HG02798 (cell line): ENCODE measurements at regions not wholly inside any gene's neighbourhood (a gene's known extent, or its start where the extent isn't known, plus 50 kb on each side); places are given as distances from the start of the nearest gene placed in this dataset.

Experiments
- ATAC-seq: cut with Tn5 transposase; IDR thresholded peaks from one replicate; pipeline ENCODE4 v1.9.1; 2021; ENCODE audit warnings: mild to moderate bottlenecking; ENCODE audit not compliant: unreplicated experiment, poor library complexity

DNA sequence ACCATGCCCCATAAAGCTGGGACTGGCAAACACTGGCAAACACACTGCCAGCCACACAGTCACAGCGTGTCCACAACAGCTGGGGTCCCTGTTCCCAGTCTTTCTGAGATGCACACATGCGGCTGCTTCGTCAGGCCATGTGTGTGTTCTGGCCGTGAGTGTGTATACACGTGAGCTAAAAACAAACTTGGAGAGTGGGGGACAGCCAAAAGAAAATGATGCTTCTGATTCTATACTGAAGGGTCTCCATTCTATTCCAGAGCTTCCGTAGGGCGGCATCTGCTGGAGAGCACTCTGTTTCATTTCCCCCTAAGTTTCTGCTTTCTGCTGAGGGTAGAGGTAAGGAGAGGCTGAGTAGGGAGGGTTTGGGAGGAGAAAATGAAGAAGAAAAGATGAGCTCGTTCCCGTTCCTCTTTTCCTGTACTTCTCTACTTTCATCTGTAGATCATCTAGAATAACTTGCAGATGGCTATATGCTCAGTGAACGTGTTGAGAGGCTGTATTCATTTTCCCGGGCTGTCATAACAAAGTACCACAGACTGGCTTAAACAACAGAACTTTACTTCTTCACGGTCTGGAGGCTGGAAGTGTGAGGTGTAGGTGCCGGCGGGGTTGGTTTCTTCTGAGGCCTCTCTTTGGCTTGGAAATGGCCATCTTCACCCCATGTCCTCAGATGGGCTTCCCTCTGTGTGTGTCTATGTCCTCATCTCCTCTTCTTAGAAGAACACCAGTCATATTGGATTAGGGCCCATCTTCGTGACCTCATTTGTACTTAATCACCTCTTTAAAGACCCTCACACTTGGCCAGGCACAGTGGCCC, 151.6 kb downstream of the TOMM20 start:
- ATAC-seq: no peak

DNA sequence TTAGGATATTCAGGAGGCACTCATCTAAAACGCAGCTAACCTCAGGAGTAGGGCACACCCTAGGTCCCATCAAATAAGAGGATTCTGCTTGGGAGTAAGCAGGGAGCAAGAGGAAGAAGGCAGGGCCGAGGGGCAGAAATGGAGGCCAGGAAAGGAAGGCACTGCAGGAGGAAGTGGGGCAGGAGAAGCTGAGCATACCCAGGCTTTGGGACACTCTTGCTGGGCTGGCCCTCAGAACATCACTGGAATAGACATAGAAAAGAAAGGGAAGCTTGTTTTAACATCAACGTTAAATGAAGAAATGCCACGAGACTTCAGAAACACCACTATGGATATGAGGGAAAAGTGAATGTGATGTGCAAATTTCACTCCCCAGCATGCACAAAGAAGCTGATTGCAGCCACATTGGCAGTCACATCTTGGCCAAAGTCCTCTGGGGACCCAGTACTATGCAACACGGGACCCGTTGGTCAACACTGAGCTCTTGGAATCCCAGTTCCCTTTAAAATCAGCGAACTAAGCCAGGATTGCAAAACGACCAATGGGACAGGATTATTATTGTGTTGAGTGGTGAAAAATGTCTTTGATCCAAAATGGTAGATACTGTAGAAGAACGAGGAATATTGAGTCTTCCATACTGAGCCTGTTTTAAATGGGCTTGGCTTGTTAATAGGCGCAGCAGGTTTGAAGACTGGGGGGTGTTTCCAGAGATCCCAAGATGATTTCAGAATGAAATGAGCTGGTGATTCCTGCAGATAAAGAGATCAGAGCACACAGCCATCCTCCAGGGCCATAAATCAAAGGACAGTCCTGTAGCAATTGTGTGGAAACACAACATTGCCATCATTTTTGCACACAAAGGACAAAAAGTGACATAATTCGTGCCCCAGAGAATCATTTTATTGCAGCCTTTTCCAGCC, 152.4 kb downstream of the TOMM20 start:
- ATAC-seq: no peak

DNA sequence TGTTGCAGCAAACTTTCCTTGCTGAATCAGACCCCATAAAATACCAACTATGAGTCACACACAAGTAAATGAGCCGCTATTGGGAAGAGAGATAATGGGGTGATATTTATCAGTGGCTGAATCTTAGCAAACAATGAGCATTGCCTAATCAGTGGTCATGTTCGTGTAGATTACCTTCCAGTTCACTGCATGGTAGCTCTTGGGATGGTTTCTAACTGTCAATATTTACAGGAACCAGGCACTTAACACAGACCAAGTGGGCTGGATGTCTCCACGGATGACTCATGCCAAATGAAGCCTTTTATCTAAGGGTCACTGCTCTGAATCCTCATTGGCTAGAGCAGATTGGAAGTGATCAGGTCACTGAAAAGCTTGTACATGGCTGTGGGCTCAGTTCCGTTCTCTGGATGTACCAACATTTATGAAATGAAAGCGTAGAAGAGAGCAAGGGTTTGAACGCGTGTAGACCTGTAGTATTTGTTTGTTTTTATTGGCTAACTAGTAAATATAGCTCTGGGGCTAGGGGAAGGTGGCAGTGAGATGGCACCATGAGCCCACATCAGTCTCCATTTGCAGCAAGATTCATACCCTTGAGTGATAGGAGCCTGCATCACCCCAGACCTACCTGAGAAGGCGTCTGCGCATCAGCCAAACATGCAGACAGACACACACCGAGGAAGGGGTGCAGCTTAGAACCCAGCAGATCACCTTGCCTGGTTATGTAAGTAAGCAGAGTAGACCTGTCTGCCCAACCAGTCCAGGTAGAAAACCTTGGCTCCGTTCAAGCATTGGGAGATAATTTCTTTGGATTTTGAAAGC, 153.3 kb downstream of the TOMM20 start:
- ATAC-seq: no peak

DNA sequence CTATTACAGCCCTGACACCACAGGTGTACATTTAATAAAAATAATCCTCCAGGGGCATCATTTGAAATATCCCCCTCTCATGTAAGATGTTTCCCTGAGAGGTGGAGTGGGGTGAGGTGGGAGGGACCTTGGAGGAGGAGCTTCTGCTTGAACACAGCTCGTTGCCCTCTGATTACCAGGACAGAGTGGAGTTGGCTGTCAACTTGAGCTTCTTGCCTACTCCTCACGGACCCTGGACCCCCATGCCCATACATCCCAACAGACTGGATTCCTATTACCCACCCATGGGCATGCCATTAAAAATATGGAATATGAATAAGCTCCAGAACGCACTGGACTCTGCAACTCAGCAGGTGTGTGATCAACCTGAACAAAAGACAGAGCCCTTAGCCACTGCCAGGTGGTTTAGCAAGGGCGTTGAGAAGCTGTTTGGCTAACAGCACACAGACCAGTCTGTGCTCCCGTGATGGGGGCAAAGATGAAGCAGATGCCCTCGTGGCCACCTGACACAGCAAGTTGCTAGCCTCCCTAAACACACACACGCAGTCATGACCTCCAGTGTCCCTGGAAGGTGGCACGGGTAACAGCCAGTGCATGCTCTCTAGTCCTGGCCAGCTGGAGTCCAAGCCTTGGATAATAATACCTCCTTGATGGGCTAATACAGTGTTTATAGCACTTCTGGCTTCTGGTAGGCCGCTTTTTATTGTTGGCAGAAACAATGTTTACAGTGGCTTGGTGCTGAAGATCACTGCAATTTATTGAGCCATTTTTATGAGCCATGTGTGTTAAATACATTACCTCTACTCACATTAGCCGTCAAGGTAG, 155.0 kb downstream of the TOMM20 start:
- ATAC-seq: no peak

DNA sequence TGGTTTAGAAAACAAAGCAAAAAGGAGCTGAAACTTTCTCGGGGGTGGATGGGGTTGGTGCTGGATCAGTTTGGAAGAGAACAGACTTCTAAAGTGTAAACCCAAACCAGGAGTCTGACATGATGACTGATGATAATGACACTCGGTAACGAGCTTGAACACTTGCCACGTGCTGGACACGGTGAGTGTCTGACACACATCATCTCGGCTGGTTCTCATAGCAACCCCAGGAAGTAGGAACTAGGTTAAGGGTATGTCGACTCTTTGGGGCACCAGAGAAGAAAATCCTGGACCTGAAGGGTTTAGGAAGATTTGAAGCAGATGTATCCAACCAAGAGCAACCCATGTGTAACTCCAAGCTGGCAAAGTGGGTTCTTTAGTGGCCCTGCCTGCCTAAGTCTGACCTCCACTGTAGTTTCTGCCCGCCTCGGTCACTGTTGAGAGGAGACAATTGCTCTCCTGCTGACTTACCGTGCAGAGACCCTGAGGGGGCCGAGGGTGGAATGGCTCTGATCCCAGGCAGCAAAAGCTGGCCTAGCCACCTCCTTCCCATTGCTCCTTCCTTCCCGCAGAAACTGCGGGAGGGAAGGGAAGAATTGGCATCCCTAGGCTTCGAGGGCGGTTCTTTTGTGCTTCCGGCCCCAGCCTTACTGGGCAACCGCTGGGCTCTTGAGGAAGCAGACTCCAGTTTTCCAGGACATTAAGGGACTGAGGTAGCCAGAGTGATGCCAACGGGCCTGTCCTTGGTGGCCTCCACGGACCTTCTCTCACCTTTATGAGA, 156.0 kb downstream of the TOMM20 start:
- ATAC-seq: no peak

DNA sequence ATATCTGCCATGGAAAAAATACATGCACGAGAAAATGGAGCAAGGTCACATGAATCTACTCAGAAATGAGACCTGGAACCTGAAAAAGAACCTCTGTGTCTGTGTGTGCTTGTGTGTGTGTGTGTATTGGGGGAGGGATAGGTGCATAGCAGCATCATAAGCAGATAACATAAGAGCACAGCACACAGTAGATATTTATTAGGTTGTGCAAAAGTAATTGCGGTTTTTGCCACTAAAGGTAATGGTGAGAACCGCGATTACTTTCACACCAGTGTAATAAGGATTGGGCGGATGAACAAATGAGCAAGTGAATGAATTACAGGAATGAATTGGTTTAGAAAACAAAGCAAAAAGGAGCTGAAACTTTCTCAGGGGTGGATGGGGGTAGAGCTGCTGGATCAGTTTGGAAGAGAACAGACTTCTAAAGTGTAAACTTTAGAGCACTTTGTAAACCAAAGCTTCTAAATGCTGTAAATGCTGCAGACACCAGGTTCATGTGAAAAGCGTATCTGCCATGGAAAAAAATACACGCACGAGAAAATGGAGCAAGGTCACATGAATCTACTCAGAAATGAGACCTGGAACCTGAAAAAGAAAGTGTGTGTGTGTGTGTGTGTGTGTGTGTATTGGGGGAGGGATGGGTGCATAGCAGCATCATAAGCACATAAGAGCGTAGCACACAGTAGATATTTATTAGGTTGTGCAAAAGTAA, 156.9 kb downstream of the TOMM20 start:
- no peak for ATAC-seq

DNA sequence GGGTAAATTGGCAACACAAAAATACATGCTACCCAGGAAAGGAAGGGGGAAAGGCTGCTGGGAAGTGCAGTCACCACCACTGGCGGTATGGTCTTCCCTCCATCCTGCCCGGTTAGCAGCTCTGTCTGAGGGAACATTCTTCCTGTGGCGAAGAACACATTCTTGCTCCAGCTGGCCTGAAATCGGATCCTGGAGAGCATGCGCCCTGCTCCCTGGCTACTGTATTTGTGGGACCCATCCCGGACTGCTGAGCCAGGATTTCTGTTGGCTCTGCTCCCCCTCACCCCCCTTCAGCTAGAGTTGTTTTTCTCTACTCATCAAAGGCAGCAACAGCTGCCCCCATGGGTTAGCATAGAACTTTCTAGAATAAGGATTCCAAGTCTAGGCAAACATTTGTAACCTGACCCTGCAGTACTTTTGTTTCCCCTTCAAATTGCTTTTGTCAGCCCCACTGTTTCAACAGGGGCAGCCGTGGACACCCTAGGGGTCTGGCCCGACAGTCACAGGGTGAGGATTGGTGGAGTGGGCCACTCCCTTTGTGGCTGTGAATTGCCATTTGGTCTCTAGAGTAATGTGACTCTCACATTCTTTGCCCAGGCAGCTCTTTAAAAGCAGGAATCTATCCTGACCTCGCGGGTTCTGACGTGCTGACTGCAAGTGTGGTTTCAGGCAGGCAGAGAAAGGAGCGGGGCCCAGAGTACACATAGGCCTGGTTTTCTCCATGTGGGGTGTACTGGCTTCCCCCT, 157.7 kb downstream of the TOMM20 start:
- no peak for ATAC-seq

DNA sequence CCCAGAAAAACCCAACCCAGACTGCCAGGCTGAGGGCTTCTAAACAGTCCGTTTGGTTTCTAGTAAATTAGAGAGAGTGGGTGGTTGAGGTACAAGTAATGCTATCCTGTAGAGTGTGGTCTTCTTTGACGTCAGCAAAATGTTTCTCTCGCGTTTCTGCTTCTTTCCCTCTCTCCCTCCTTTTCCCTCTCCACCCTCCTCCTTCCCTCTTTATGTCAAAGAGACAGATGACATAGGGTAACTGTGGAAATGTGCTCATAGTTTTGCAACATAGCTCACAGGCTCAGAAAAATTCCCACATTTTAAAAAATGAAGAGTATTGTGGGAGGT, 158.3 kb downstream of the TOMM20 start:
- no peak for ATAC-seq

DNA sequence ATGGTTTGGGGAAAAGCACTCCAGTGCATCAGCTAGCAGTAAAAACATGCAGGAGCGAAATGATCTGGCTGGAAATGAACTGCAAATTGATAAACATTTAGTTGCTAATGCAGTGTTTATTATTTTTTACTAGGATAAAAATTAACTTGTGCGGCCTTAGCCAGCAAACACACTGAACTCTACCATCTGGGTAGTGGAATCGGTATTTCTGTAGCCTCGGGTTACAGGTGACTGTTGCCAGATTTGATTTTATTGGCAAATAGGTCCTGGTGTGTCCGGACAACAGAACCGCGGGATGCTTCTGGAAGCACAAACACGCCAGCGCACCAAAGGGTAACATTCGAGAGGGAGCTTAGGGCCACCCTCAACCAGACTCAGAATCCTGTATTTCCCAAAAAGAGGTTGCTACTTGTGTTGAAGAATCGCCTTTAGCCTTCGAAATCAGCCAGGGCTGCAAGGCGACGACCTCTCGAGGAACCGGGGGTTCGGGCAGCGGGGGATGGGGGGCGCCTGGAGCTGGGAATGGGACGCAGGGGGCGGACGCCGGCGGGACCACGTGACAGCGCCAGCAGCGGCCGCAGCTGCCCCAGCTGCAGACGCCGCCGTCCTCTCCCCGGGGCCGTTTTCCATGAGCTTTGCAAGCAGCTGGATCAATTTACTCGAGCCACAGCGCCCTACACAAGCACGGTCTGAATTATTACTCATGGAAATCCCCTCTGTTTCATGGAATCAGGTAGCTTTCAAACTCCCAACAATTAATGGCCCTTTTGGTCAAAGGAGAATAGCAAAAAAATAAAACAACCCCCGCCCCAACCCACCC, 158.8 kb downstream of the TOMM20 start:
- no peak for ATAC-seq

DNA sequence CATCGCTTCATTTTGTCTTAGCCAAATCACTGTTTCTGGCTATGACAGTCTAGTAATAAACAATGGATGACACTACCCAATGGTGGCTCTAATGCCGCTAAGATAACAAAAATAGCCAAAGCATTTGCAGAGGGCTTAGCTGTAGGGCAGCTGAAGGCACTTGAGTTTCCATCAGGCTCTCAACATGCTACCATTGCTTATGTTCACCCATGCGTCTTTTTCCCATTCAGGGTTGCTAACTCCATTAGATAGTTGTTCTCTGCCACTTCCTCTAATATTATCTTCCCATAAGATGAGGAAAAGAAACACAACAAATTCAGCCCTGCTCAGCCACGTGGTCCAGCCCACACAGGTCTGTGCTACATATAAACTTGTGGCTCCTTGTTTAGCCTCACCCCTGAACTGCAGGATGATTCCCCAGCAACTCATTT, 159.6 kb downstream of the TOMM20 start:
- no peak for ATAC-seq

DNA sequence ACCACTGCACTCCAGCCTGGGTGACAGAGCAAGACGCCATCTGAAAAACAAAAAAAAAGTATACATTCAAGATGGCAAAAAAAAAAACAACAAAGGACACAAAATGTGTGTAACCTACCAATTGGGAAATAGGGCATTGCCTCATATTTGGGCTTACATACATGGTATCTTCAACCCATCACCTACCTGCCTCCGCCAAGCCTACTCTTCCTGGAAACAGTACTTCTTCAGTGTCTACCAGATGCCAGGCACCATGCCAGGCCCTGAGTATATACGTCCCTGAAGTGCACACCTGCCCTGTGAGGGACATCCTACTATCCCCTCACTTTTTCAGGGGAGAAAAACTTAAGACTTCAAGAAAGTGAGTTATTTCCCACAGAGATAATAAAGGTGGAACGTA, 160.2 kb downstream of the TOMM20 start:
- ATAC-seq: no peak

DNA sequence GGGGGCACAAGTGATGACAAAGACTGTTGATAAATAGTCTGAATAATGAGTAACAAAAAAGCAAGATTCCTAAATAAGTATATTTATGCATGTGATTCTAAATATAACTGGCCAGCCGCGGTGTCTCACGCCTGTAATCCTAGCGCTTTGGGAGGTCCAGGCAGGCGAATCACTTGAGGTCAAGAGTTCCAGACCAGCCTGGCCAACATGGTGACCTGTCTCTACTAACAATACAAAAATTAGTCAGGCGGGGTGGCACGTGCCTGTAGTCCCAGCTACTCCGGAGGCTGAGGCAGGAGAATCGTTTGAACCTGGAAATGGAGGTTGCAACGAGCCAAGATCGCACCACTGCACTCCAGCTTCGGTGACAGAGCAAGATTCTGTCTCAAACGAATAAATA, 161.5 kb downstream of the TOMM20 start:
- no peak for ATAC-seq

DNA sequence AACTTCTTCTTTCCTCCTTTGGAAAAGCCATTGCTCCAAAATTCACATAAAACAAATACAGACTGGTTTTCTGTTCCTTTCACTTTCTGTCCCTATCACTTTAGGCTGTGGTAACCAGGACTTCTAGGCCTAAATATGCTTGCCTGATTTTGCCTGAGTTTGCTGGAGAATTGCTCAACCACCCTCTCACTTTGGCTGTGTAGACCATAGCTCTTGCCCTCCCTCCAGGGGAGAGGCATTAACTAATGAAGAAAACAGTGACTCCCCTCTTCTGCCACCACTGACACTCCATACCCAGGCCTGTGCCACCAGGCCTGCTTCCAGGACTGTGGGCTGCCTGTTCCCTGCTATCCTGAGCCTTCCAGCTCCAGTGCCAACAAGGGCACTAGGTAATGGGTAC, 163.5 kb downstream of the TOMM20 start:
- ATAC-seq: no peak

DNA sequence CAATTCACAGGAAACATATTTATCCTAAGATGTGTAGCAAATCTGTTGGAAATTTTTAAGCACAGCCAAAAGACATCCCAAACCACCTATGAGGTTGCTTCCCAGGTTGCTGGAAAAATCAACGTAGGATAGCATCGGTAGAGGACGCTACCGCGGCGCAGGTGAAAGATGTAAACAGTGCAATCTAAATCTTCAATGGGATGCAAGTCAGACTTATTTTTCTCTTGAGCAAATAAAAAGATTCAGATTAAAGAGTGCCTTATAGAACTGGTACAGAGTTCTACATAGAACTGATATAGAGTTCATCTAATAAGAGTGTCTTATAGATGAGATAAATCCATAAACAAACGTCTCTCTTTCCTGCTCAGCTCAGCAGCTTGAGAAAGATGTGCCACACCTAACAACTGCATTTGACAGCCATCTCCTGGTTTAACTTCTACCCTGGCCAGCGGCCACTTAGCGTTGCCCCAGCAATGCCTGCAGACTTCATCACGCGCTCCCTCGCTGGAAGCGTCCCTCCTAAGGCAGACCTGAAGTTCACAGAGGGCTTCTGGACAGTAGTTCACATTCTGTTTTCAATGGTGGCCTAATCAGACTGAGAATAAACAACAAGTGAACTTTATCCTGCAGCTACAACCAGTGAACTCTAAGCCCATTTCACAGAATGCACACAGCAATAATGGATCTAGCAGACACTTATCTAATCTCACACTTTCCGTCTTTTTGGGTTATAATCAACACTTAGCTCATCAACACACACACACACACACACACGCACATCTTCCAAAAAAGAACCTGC, 164.5 kb downstream of the TOMM20 start:
- no peak for ATAC-seq

DNA sequence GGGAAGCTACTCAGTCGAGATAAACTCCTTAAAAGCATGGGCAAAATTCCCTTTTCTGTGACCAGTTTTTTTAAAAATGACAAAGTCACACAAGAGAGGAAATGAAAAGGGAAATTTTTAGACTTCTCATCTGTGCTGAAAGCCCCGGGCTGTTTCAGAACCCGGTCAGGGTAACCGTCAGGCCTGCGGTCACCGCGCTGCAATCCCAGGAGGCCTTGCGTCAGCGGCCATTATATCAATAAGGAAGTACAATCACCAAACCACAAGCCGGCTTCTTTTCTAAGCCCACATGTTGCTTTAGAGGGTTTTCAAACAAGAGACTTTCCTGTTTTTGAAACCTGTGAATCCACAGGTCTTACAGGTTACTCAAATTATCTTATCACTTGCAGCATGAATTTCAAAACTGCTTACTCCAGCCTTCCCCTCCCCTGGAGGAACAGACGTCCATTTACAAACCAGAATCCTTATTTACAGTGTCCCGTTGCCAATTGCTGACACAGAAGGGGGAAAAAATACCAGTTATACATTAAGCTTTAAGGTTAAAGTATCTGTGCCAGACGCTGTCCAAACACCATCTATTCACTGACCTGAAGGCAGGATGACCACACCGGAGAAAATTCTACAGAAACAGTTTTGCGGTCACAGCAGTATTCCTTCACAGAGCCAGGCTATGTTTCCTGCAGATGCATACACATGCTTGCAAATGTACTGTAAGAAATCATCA, 165.3 kb downstream of the TOMM20 start:
- ATAC-seq: peak; percentile 93
